T-helper 2 cell (primary cell): ENCODE measurements at regions not wholly inside any gene's neighbourhood (a gene's known extent, or its start where the extent isn't known, plus 50 kb on each side); places are given as distances from the start of the nearest gene placed in this dataset.
"Not testable (repeated sequence)": the region's sequence is repeated elsewhere in the genome, so short reads cannot be mapped to it uniquely, and the experiment has no call there.

Experiments
- DNase-seq, 5 experiments: peaks; one replicate each; pipeline versions ENCODE4 v3.0.0 to v3.0.0-alpha.2; 2012 to 2022

DNA sequence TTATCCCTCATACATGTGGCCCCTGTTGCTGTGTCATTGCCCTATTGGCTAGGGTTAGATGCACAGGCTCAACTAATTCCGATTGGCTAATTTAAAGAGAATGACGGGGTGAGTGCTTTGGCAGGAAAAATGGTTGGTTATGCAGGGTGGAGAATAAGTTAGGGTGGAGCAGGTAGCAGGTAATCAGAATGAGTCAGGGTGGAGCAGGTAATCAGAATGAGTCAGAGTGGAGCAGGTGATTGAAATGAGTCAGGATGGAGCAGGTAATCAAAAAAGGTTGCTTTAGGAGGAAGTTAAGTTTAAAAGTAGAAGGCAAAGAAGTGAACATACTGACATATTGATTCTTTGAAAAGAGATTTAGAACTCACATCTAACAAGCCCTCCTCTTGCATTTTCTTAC, 513.5 kb downstream of the EDEM1 start:
- not testable (repeated sequence) for DNase-seq

DNA sequence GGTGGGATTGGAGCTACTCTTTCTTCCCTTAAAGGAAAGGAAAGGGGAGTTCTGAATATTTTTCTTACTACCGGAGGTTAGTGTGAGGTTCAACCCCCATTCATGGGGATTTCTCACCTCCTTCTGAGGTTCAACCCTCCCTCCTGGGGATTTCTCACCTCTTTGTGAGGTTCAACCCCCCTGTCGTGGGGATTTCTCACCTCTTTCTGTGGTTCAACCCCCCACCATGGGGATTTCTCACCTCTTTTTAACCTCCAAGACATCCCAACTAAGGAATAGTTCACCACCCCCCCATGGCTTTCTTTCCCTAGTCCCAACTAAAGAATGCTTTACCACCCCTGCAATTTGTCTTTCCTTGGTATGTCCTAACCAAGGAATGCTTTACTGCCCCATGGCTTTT, 520.3 kb downstream of the EDEM1 start:
- no peak for DNase-seq

- DNase-seq: no peak
These were observed 522.2 kb downstream of the EDEM1 start for GRCh38 chr3:5709714-5710113.

DNA sequence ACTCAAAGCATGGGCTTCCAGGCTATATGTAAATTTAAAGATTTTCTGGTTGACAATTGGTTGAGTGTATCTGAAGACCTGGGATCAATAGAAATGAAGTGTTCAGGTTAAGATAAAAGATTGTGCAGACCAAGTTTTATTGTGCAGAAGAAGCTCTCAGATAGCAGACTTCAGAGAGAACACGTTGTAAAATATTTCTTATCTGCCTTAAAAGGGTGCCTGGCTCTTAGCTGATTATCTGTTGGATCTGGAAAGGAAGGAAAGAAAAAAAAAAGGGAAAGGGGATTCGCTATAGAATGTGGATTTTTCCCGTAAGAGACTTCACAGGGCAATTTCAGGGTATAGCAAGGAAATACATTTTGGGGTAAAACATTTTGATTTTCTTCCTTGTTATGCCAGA, 523.2 kb downstream of the EDEM1 start:
- DNase-seq: no peak

- DNase-seq: no peak
These were observed 529.7 kb downstream of the EDEM1 start for GRCh38 chr3:5717254-5717653.

DNA sequence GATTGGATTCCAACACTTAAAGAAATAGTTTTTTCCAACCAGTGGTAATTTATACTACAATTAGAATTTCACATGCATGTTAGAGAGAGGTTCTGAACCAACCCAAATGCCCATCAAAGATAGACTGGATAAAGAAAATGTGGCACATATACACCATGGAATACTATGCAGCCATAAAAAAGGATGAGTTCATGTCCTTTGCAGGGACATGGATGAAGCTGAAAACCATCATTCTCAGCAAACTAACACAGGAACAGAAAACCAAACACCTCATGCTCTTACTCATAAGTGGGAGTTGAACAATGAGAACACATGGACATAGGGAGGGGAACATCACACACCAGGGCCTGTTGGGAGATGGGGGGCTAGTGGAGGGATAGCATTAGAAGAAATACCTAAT, 532.2 kb downstream of the EDEM1 start:
- DNase-seq: not testable (repeated sequence)

DNA sequence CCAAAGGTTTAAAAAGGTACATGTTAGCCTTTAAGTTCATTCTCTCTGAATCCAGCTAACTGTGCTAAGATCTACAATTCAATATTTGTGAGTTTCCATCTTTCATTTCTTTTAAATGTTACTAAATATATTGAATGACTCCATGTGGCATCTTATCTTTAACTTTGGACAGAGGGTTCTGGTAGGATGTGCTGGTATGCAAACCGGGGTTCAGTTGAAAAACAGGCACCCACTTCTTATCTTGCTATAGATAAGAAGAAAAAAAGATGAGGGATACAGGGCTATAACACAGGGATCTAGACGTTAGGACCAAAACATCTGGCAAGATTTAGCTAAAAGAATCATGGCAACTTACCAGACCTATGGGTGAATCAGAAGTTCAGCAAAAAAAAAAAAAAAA, 538.3 kb downstream of the EDEM1 start:
- DNase-seq: no peak

GRCh38 chr3:5726621-5727020, 539.1 kb downstream of the EDEM1 start:
- DNase-seq: no peak

DNA sequence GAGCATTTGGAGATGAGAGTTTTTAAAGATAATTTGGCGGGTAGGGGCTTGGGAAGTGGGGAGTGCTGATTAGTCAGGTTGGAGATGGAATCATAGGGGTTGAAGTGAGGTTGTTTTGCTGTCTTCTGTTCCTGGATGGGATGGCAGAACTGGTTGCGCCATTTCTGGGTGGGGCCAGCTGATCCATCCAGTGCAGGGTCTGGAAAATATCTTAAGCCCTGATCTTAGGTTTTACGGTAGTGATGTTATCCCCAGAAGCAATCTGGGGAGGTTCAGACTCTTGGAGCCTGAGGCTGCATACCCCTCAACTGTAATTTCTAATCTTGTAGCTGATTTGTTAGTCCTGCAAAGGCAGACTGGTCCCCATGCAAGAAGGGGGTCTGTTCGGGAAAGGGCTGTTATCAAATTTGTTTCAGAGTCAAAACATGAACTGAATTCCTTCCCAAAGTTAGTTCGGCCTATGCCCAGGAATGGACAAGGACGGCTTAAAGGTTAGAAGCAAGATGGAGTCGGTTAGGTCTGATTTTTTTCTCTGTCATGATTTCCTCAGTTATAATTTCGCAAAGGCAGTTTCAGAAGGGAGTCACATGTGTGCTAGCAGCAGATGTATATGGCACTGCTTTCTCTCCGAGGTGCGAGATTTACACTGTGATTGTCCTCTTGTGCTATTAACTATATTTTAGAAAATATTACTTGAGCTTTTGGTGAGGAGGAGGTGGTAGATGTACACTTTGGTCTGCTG, 540.4 kb downstream of the EDEM1 start:
- no peak for DNase-seq

GRCh38 chr3:5729852-5730251, 542.3 kb downstream of the EDEM1 start:
- no peak for DNase-seq

DNA sequence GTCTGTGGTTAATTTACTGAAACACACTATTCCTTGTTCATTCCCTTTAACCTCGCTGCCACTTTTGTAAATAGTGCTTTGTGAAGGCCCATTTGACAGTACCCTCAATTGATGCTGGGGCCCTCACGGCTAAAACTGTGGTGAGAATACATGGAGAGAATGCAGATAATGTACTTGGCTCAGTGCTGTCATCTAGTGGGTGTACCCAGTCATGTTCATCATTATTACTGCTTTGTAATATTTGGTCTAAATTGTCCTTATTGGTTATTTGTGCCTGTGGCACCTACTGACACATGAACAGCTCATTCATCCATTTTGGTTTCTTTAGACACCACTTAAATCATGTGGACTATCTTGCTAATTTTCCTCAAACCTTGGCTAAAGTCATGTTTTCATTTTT, 543.6 kb downstream of the EDEM1 start:
- DNase-seq: peak in 1 of 5 experiments; percentile 3

- no peak for DNase-seq
These were observed 544.6 kb downstream of the EDEM1 start for GRCh38 chr3:5732081-5732480.

DNA sequence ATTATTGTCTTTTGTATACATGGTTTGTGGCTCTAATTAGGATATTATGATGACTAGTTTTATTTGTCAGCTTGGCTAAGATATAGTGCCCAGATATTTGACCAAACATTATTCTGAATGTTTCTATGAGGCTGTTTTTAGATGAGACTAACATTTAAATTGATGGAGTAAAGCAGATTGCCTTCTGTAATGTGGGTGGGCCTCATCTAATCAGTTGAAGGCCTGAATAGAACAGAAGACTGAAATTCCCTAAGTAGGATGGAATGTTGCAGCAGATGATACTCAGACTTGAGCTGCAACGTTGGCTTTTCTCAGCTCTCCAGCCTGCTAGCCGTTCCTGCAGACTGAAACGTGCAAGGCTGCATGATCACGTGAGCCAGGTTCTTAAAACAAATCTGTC, 546.5 kb downstream of the EDEM1 start:
- no peak for DNase-seq

DNA sequence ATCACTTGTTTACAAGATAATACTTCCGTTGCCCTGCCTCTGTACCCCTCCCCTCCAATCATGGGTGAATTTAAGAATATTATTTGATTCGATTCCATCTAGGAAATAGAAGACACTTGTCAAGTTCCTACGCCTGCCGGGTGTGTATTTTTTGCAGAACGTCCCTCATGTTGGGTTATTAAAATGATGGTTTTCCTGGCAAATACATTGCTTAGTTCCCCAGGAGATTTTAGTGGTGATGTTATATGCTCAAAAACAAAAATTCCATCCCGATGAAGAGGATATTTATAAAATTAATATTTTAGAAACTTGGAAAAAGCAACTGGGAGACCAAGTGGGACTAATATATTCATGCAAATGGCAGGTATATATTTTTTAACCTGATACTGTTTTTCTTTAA, 548.4 kb downstream of the EDEM1 start:
- DNase-seq: no peak

DNA sequence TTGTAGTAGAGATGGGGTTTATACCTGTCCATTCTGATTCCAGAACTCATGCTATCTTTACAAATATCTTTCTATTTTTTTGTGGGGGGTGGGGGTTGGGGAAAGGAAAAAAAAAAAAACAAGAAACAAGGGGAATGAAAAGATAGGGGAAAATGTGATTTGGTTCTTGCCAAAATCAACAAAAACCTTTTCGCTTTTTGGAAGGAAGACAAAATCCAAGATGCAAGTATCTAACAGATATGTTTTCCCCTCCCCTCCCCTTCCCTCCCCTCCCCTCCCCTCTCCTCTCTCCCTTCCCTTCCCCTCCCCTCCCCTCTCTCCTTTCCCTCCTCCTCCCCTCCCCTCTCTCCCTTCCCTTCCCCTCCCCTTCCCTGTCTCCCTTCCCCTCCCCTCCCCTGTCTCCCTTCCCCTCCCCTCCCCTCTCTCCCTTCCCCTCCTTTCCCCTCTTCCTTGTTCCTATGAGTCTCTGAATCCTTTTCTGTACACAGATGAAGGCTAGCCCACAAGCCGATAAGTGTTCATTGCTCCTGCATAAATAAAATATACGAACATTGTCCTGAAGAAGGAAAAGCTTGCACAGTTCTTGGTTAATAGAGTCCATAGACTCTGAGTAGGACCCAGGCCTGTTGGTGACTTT, 551.9 kb downstream of the EDEM1 start:
- DNase-seq: no peak

GRCh38 chr3:5739949-5740348, 552.4 kb downstream of the EDEM1 start:
- DNase-seq: no peak

- no peak for DNase-seq
These were observed 553.5 kb downstream of the EDEM1 start for GRCh38 chr3:5741017-5741416.

DNA sequence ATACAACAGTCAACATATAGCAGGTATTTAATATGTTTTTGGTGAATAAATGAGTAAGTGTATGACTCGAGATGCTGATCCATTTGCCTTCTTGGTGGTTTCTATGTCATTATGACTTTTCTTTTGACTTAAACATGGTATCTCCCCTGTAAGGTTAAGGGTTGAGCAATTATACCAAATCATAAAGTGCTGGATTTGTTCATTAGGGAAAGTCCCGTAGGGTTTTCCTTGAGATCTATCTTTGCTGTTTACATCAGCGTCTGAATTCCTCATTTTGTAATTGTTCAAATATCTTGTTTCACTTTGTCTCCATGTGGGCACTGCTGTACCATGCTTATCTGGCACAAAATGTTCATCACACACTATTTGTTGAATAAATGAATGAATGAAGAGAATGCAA, 562.6 kb downstream of the EDEM1 start:
- DNase-seq: no peak

DNA sequence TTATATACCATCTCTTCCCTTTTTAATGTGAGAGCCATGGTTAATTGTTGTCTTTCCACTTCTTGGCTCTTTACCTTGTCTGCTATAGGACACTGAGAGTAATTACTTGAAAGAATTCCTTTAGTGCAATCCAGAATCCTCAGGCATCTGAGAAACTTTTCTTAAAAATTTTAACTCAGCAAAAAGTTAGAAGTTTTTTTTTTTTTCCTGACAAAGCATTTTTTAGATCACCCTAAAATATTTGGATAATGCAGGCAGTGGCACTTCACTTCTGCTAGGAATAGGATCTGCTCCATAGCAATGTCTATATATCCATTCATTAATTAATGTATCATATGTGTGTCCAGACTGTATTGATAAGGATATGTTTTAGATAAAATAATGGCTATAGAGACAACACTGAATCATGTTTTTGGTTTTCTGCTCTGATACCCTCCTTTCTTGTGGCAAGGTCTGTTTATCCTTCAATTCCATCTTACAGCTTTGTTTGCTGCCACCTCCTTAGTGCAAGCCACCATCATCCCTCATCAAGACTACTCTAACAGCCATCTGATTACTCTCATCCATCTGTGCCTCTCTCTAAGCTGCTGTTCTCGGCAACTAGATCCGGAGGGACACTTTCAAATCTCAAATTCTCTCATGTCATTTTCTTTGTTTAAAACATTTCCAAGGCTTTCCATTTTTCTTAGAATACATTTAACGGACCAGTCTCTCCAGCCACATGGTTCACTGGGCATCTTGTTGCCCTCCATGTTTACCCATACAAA, 563.5 kb downstream of the EDEM1 start:
- DNase-seq: no peak

DNA sequence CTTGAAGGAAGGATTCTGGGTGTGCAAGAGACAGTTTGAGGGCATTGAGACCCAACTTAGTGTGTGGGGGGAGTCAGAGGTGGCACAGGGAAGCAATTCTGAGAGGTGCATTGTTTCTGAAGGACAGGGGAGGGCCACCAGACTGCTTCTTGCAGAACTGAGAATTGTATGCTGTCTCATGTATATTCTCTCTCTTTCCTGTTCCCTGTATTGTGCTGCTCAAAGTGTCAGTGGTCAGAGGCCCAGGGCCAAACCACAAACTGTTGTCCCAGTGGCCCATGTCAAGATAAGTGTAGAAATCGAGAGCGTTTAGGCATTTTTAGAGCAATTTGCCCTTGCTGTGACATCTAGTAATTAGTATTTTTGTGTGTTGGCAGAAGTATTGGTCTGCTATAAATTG, 567.1 kb downstream of the EDEM1 start:
- DNase-seq: no peak

DNA sequence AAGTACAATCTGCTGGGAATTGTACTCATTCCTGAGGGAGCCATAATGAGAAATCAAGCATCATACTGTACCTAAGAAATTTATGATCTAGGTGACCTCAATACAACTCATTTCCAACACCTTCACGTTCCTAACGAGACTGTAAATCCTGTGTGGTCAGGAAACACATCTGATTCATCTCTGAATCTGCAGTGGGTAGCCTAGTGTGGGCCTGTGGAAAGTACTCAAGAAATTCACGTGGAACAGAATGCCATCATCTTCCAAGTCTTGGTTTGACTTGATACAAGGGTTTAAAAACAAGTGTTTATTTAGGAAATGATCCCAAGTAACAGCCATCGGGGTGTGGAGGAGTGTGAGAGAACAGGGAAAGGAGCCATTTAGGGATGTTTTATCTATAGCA, 568.9 kb downstream of the EDEM1 start:
- DNase-seq: no peak

- no peak for DNase-seq
These were observed 569.8 kb downstream of the EDEM1 start for GRCh38 chr3:5757213-5757804.

GRCh38 chr3:5758699-5759098, 571.2 kb downstream of the EDEM1 start:
- DNase-seq: no peak

- DNase-seq: no peak
These were observed 575.0 kb downstream of the EDEM1 start for GRCh38 chr3:5762506-5762905.
